ENCODE measurements at regions not wholly inside any gene's neighbourhood (a gene's known extent, or its start where the extent isn't known, plus 50 kb on each side); places are given as distances from the start of the nearest gene placed in this dataset.

- TF ChIP-seq CTCF (IDR thresholded peaks at IDR 0.05; ENCODE audit: low read depth, low read length, missing control alignments) = no peak
- H3K4me3 ChIP-seq (ENCODE audit: low read depth, low read length) = no peak overlapping the region
- no peak for DNase-seq (ENCODE audit: low read depth)
- in situ Hi-C loops (cut with HindIII; ENCODE audit: low sequenced_read_pairs) = no loop called here
Observed at GRCh38 chr5:107235167-107235566, 435.6 kb downstream of the EFNA5 start.

- no peak for TF ChIP-seq CTCF (IDR thresholded peaks at IDR 0.05; ENCODE audit: low read depth, low read length, missing control alignments)
- in situ Hi-C loops (cut with HindIII; ENCODE audit: low sequenced_read_pairs) = no loop called here
Observed at GRCh38 chr5:107232788-107233187, 437.9 kb downstream of the EFNA5 start.

GRCh38 chr5:107232293-107232692 lies 438.4 kb downstream of the EFNA5 start:
- no peak for DNase-seq (ENCODE audit: low read depth)
- in situ Hi-C loops (cut with HindIII; ENCODE audit: low sequenced_read_pairs) = no loop called here
- H3K4me3 ChIP-seq (ENCODE audit: low read depth, low read length) = no peak overlapping the region

More at GRCh38 chr5:107232788-107233187, 437.9 kb downstream of the EFNA5 start:
- H3K4me3 ChIP-seq (ENCODE audit: low read depth, low read length) = no peak overlapping the region
- no peak for DNase-seq (ENCODE audit: low read depth)

GRCh38 chr5:107231191-107231590 lies 439.5 kb downstream of the EFNA5 start:
- in situ Hi-C loops (cut with HindIII; ENCODE audit: low sequenced_read_pairs) = no loop called here
- DNase-seq (ENCODE audit: low read depth) = no peak
- no peak for TF ChIP-seq CTCF (IDR thresholded peaks at IDR 0.05; ENCODE audit: low read depth, low read length, missing control alignments)
- no peak overlapping the region for H3K4me3 ChIP-seq (ENCODE audit: low read depth, low read length)

More at GRCh38 chr5:107232293-107232692, 438.4 kb downstream of the EFNA5 start:
- TF ChIP-seq CTCF (IDR thresholded peaks at IDR 0.05; ENCODE audit: low read depth, low read length, missing control alignments) = no peak

- in situ Hi-C loops (cut with HindIII; ENCODE audit: low sequenced_read_pairs) = no loop called here
- DNase-seq (ENCODE audit: low read depth) = no peak
- H3K4me3 ChIP-seq (ENCODE audit: low read depth, low read length) = no peak overlapping the region
- TF ChIP-seq CTCF (IDR thresholded peaks at IDR 0.05; ENCODE audit: low read depth, low read length, missing control alignments) = no peak
Observed at GRCh38 chr5:107230367-107230766, 440.4 kb downstream of the EFNA5 start.

- DNase-seq (ENCODE audit: low read depth) = no peak
- TF ChIP-seq CTCF (IDR thresholded peaks at IDR 0.05; ENCODE audit: low read depth, low read length, missing control alignments) = no peak
- in situ Hi-C loops (cut with HindIII; ENCODE audit: low sequenced_read_pairs) = no loop called here
- no peak overlapping the region for H3K4me3 ChIP-seq (ENCODE audit: low read depth, low read length)
Observed at GRCh38 chr5:107228226-107228625, 442.5 kb downstream of the EFNA5 start.

GRCh38 chr5:107224272-107224671 lies 446.5 kb downstream of the EFNA5 start:
- no peak for TF ChIP-seq CTCF (IDR thresholded peaks at IDR 0.05; ENCODE audit: low read depth, low read length, missing control alignments)
- no peak overlapping the region for H3K4me3 ChIP-seq (ENCODE audit: low read depth, low read length)
- no peak for DNase-seq (ENCODE audit: low read depth)
- in situ Hi-C loops (cut with HindIII; ENCODE audit: low sequenced_read_pairs) = no loop called here
